ENCODE measurements at regions not wholly inside any gene's neighbourhood (a gene's known extent, or its start where the extent isn't known, plus 50 kb on each side); places are given as distances from the start of the nearest gene placed in this dataset.

- no peak for TF ChIP-seq POLR2A (IDR thresholded peaks at IDR 0.05)
- no peak for TF ChIP-seq CTCF (IDR thresholded peaks at IDR 0.05)
Observed at GRCh38 chr11:80315200-80315599, 874.4 kb upstream of the TENM4 start.
